Prostate gland (tissue), 2 donors: ENCODE measurements at regions not wholly inside any gene's neighbourhood (a gene's known extent, or its start where the extent isn't known, plus 50 kb on each side); places are given as distances from the start of the nearest gene placed in this dataset.
"Not testable (repeated sequence)": the region's sequence is repeated elsewhere in the genome, so short reads cannot be mapped to it uniquely, and the experiment has no call there.

Source experiments
- DNase-seq: peaks from one replicate; pipeline ENCODE4 v3.0.0-alpha.2; 2019; ENCODE audit warnings: low spot score
- H3K27ac ChIP-seq, 2 donors: fragments of 200-600 bp; sonication (generic); 2 replicates each; pipeline ENCODE4 v1.5.1; 2017 to 2019
- H3K27me3 ChIP-seq: fragments of 200-600 bp; sonication (generic); replicated peaks from 2 replicates; pipeline ENCODE4 v1.5.1; 2019; ENCODE audit not compliant: insufficient read depth
- H3K36me3 ChIP-seq, 2 donors: fragments of 200-600 bp; sonication (generic); 1 replicate in 1 of 2; 2 replicates in 1 of 2; pipeline versions ENCODE4 v1.5.1 to v1.8.1; 2017 to 2019
- H3K4me1 ChIP-seq: fragments of 200-600 bp; sonication (generic); replicated peaks from 2 replicates; pipeline ENCODE4 v1.5.1; 2019
- H3K4me3 ChIP-seq, 2 donors: fragments of 200-600 bp; sonication (generic); 2 replicates each; pipeline ENCODE4 v1.5.1; 2017 to 2019
- H3K9me3 ChIP-seq: fragments of 200-600 bp; sonication (generic); 2 replicates; pipeline ENCODE4 v1.5.1; 2017
- CTCF ChIP-seq, 4 experiments: fragments of 200-600 bp in 2 of 4; fragments of 450-650 bp in 2 of 4; sonication (generic) in 2 of 4; IDR thresholded peaks; 1 replicate in 3 of 4; 2 replicates in 1 of 4; pipeline ENCODE4 v1.5.1; 2016 to 2019; ENCODE audit warnings: antibody characterized with exemption in 4 of 4, mild to moderate bottlenecking in 2 of 4, moderate library complexity in 2 of 4
- POLR2A ChIP-seq: fragments of 450-650 bp; IDR thresholded peaks from one replicate; pipeline ENCODE4 v1.6.1; 2016; ENCODE audit warnings: antibody characterized with exemption, mild to moderate bottlenecking
- POLR2AphosphoS5 ChIP-seq: sonication (generic); formaldehyde crosslinking; IDR thresholded peaks from one replicate; pipeline ENCODE4 v1.6.1; 2017; ENCODE audit warnings: antibody characterized with exemption
- WGBS: methylation state at CpG from one replicate; pipeline ENCODE4 v1.1.5; 2018; 5-methylcytosine and 5-hydroxymethylcytosine counted together
- intact Hi-C: fragments of 100-400 bp; cut with DNase I; formaldehyde crosslinking; loops from one replicate; pipeline ENCODE4 v1.14.2; 2022

GRCh38 chr4:75259306-75259705, 254.9 kb downstream of the RCHY1 start:
- WGBS: 100% methylated on average over 2 of the region's 2 CpGs
- Histone ChIP-seq H3K27ac (no peak overlapping the region), H3K36me3 (no peaks in the 10 kb centered on the region), H3K4me1 (no peaks in the 10 kb centered on the region), H3K9me3 (no peaks in the 10 kb centered on the region), H3K4me3 (no peak overlapping the region), H3K27me3 (no peaks in the 10 kb centered on the region)
- TF ChIP-seq POLR2A: no peak
- TF ChIP-seq CTCF (IDR thresholded peaks at IDR 0.05): no peak
- no peak for TF ChIP-seq POLR2AphosphoS5
- intact Hi-C loops: loop anchor here (10.0 kb wide), 2 partner anchors 75 to 215 kb away; no protein-coding TSS in a partner anchor
- no peak for DNase-seq

- Histone ChIP-seq H3K9me3 (no peaks in the 10 kb centered on the region), H3K36me3 (no peaks in the 10 kb centered on the region), H3K27me3 (no peaks in the 10 kb centered on the region), H3K27ac (no peak overlapping the region), H3K4me1 (no peaks in the 10 kb centered on the region), H3K4me3 (no peak overlapping the region)
- TF ChIP-seq CTCF (IDR thresholded peaks at IDR 0.05) (no peak), POLR2A (no peak), POLR2AphosphoS5 (no peak)
- 74% methylated on average over 4 of the region's 4 CpGs for WGBS
- no peak for DNase-seq
- intact Hi-C loops: loop anchor here (10.0 kb wide), 2 partner anchors 80 to 210 kb away; no protein-coding TSS in a partner anchor
Observed at GRCh38 chr4:75255261-75255660, 258.9 kb downstream of the RCHY1 start.

GRCh38 chr4:75254745-75255144, 259.5 kb downstream of the RCHY1 start:
- H3K36me3 ChIP-seq: no peaks in the 10 kb centered on the region

GRCh38 chr4:75253094-75253493, 261.1 kb downstream of the RCHY1 start:
- WGBS: 95% methylated on average over 3 of the region's 4 CpGs
- intact Hi-C loops: loop anchor here (10.0 kb wide), 2 partner anchors 82 to 208 kb away; no protein-coding TSS in a partner anchor
- not testable (repeated sequence) for H3K36me3 ChIP-seq, H3K4me1 ChIP-seq, H3K4me3 ChIP-seq, H3K27me3 ChIP-seq, DNase-seq, H3K9me3 ChIP-seq, H3K27ac ChIP-seq

More at GRCh38 chr4:75254745-75255144, 259.5 kb downstream of the RCHY1 start:
- no peak for TF ChIP-seq CTCF (IDR thresholded peaks at IDR 0.05)
- TF ChIP-seq POLR2AphosphoS5: no peak
- no peak for TF ChIP-seq POLR2A
- Histone ChIP-seq H3K9me3 (no peaks in the 10 kb centered on the region), H3K4me1 (no peaks in the 10 kb centered on the region), H3K27me3 (no peaks in the 10 kb centered on the region), H3K4me3 (no peak overlapping the region), H3K27ac (no peak overlapping the region)
- 85% methylated on average over 6 of the region's 6 CpGs for WGBS
- intact Hi-C loops: loop anchor here (10.0 kb wide), 2 partner anchors 80 to 210 kb away; no protein-coding TSS in a partner anchor
- no peak for DNase-seq

GRCh38 chr4:75251547-75251946, 262.7 kb downstream of the RCHY1 start:
- DNase-seq: no peak
- no peak overlapping the region for H3K4me3 ChIP-seq
- intact Hi-C loops: loop anchor here (10.0 kb wide), 2 partner anchors 83 to 207 kb away; no protein-coding TSS in a partner anchor
- TF ChIP-seq POLR2A (no peak), CTCF (IDR thresholded peaks at IDR 0.05) (no peak), POLR2AphosphoS5 (no peak)
- H3K27ac ChIP-seq: no peak overlapping the region
- no peaks in the 10 kb centered on the region for H3K9me3 ChIP-seq
- WGBS: 84% methylated on average over 3 of the region's 3 CpGs
- no peaks in the 10 kb centered on the region for H3K4me1 ChIP-seq
- no peaks in the 10 kb centered on the region for H3K27me3 ChIP-seq
- H3K36me3 ChIP-seq: no peaks in the 10 kb centered on the region
